ENCODE measurements at regions not wholly inside any gene's neighbourhood (a gene's known extent, or its start where the extent isn't known, plus 50 kb on each side); places are given as distances from the start of the nearest gene placed in this dataset.

GRCh38 chr5:61720829-61721228, 388.8 kb downstream of the ZSWIM6 start:
- H3K4me3 ChIP-seq (ENCODE audit: insufficient read length, low read depth) = no peak overlapping the region
- DNase-seq (ENCODE audit: low read depth, low spot score) = no peak
- no peaks in the 10 kb centered on the region for H3K4me1 ChIP-seq (ENCODE audit: insufficient read depth, insufficient read length)
- TF ChIP-seq YY1 (IDR thresholded peaks at IDR 0.05; ENCODE audit: insufficient read depth, insufficient read length) (no peak), ZNF274 (IDR thresholded peaks at IDR 0.05; ENCODE audit: low read depth, low read length) (no peak), SUZ12 (IDR thresholded peaks at IDR 0.05; ENCODE audit: extremely low read depth, insufficient read depth, insufficient read length) (no peak)
- 0 out of 2 replicates have a peak, but pooled peaks cover 6% of the 10 kb centered on the region for H3K9me3 ChIP-seq (ENCODE audit: insufficient read depth, low read length)
- H3K9ac ChIP-seq (ENCODE audit: insufficient read length, low read depth) = no peak overlapping the region
- H3K36me3 ChIP-seq (ENCODE audit: insufficient read depth, insufficient read length, low read length) = no peaks in the 10 kb centered on the region
- H3K27me3 ChIP-seq (ENCODE audit: insufficient read depth, insufficient read length) = no peaks in the 10 kb centered on the region

- Histone ChIP-seq H3K4me1 (ENCODE audit: insufficient read depth, insufficient read length) (no peaks in the 10 kb centered on the region), H3K9ac (ENCODE audit: insufficient read length, low read depth) (no peak overlapping the region), H3K27me3 (ENCODE audit: insufficient read depth, insufficient read length) (no peaks in the 10 kb centered on the region), H3K9me3 (ENCODE audit: insufficient read depth, low read length) (0 out of 2 replicates have a peak, but pooled peaks cover 6% of the 10 kb centered on the region), H3K36me3 (ENCODE audit: insufficient read depth, insufficient read length, low read length) (no peaks in the 10 kb centered on the region), H3K4me3 (ENCODE audit: insufficient read length, low read depth) (no peak overlapping the region)
- TF ChIP-seq YY1 (IDR thresholded peaks at IDR 0.05; ENCODE audit: insufficient read depth, insufficient read length) = no peak
- TF ChIP-seq SUZ12 (IDR thresholded peaks at IDR 0.05; ENCODE audit: extremely low read depth, insufficient read depth, insufficient read length) = no peak
- no peak for TF ChIP-seq ZNF274 (IDR thresholded peaks at IDR 0.05; ENCODE audit: low read depth, low read length)
- DNase-seq (ENCODE audit: low read depth, low spot score) = no peak
These were observed 392.0 kb downstream of the ZSWIM6 start for GRCh38 chr5:61724102-61724501.

GRCh38 chr5:61728287-61728686, 396.2 kb downstream of the ZSWIM6 start:
- TF ChIP-seq SUZ12 (IDR thresholded peaks at IDR 0.05; ENCODE audit: extremely low read depth, insufficient read depth, insufficient read length) (no peak), ZNF274 (IDR thresholded peaks at IDR 0.05; ENCODE audit: low read depth, low read length) (no peak), YY1 (IDR thresholded peaks at IDR 0.05; ENCODE audit: insufficient read depth, insufficient read length) (no peak)
- Histone ChIP-seq H3K9me3 (ENCODE audit: insufficient read depth, low read length) (no peaks in the 10 kb centered on the region), H3K36me3 (ENCODE audit: insufficient read depth, insufficient read length, low read length) (no peaks in the 10 kb centered on the region), H3K27me3 (ENCODE audit: insufficient read depth, insufficient read length) (no peaks in the 10 kb centered on the region), H3K4me1 (ENCODE audit: insufficient read depth, insufficient read length) (no peaks in the 10 kb centered on the region), H3K9ac (ENCODE audit: insufficient read length, low read depth) (no peak overlapping the region), H3K4me3 (ENCODE audit: insufficient read length, low read depth) (no peak overlapping the region)
- no peak for DNase-seq (ENCODE audit: low read depth, low spot score)

DNA sequence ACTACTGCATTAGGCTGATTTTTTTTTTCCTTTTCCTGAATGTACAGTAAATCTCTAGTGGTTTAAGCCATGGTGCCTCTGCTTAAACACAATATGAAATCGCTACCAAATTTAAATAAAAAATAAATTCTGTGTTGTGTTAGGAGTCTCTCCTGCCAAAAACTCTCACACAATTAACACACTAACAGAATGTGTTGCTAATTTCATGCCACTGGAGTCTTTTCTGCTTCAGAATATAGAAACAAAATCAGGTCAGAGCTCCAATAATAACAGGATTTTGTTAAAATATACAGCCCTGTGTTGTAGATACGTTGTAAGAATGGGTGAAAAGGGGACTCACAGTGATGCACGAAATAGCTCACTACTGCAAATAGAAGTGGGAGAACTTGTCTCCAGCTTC, 398.8 kb downstream of the ZSWIM6 start:
- no peak for DNase-seq (ENCODE audit: low read depth, low spot score)

GRCh38 chr5:61731267-61731945, 399.3 kb downstream of the ZSWIM6 start:
- Histone ChIP-seq H3K4me1 (ENCODE audit: insufficient read depth, insufficient read length) (no peaks in the 10 kb centered on the region), H3K36me3 (ENCODE audit: insufficient read depth, insufficient read length, low read length) (no peaks in the 10 kb centered on the region), H3K4me3 (ENCODE audit: insufficient read length, low read depth) (no peak overlapping the region), H3K27me3 (ENCODE audit: insufficient read depth, insufficient read length) (no peaks in the 10 kb centered on the region), H3K9me3 (ENCODE audit: insufficient read depth, low read length) (no peaks in the 10 kb centered on the region), H3K9ac (ENCODE audit: insufficient read length, low read depth) (no peak overlapping the region)
- no peak for DNase-seq (ENCODE audit: low read depth, low spot score)
- no peak for TF ChIP-seq ZNF274 (IDR thresholded peaks at IDR 0.05; ENCODE audit: low read depth, low read length)
- TF ChIP-seq YY1 (IDR thresholded peaks at IDR 0.05; ENCODE audit: insufficient read depth, insufficient read length) = no peak
- TF ChIP-seq SUZ12 (IDR thresholded peaks at IDR 0.05; ENCODE audit: extremely low read depth, insufficient read depth, insufficient read length) = no peak

More for the DNA sequence above, 398.8 kb downstream of the ZSWIM6 start:
- Histone ChIP-seq H3K9ac (ENCODE audit: insufficient read length, low read depth) (no peak overlapping the region), H3K9me3 (ENCODE audit: insufficient read depth, low read length) (no peaks in the 10 kb centered on the region), H3K36me3 (ENCODE audit: insufficient read depth, insufficient read length, low read length) (no peaks in the 10 kb centered on the region), H3K4me1 (ENCODE audit: insufficient read depth, insufficient read length) (no peaks in the 10 kb centered on the region), H3K4me3 (ENCODE audit: insufficient read length, low read depth) (no peak overlapping the region), H3K27me3 (ENCODE audit: insufficient read depth, insufficient read length) (no peaks in the 10 kb centered on the region)
- TF ChIP-seq ZNF274 (IDR thresholded peaks at IDR 0.05; ENCODE audit: low read depth, low read length) = no peak
- TF ChIP-seq SUZ12 (IDR thresholded peaks at IDR 0.05; ENCODE audit: extremely low read depth, insufficient read depth, insufficient read length) = no peak
- TF ChIP-seq YY1 (IDR thresholded peaks at IDR 0.05; ENCODE audit: insufficient read depth, insufficient read length) = no peak

- TF ChIP-seq ZNF274 (IDR thresholded peaks at IDR 0.05; ENCODE audit: low read depth, low read length) = no peak
- TF ChIP-seq SUZ12 (IDR thresholded peaks at IDR 0.05; ENCODE audit: extremely low read depth, insufficient read depth, insufficient read length) = no peak
- no peak for TF ChIP-seq YY1 (IDR thresholded peaks at IDR 0.05; ENCODE audit: insufficient read depth, insufficient read length)
- H3K27me3 ChIP-seq (ENCODE audit: insufficient read depth, insufficient read length) = no peaks in the 10 kb centered on the region
- H3K9me3 ChIP-seq (ENCODE audit: insufficient read depth, low read length) = no peaks in the 10 kb centered on the region
- H3K36me3 ChIP-seq (ENCODE audit: insufficient read depth, insufficient read length, low read length) = no peaks in the 10 kb centered on the region
- H3K4me1 ChIP-seq (ENCODE audit: insufficient read depth, insufficient read length) = no peaks in the 10 kb centered on the region
- no peak overlapping the region for H3K4me3 ChIP-seq (ENCODE audit: insufficient read length, low read depth)
- no peak for DNase-seq (ENCODE audit: low read depth, low spot score)
- no peak overlapping the region for H3K9ac ChIP-seq (ENCODE audit: insufficient read length, low read depth)
These were observed 399.9 kb downstream of the ZSWIM6 start for GRCh38 chr5:61731946-61732314.

GRCh38 chr5:61732369-61732768, 400.3 kb downstream of the ZSWIM6 start:
- DNase-seq (ENCODE audit: low read depth, low spot score) = no peak
- Histone ChIP-seq H3K9ac (ENCODE audit: insufficient read length, low read depth) (no peak overlapping the region), H3K9me3 (ENCODE audit: insufficient read depth, low read length) (no peaks in the 10 kb centered on the region), H3K36me3 (ENCODE audit: insufficient read depth, insufficient read length, low read length) (no peaks in the 10 kb centered on the region), H3K4me3 (ENCODE audit: insufficient read length, low read depth) (no peak overlapping the region), H3K27me3 (ENCODE audit: insufficient read depth, insufficient read length) (no peaks in the 10 kb centered on the region), H3K4me1 (ENCODE audit: insufficient read depth, insufficient read length) (no peaks in the 10 kb centered on the region)
- no peak for TF ChIP-seq SUZ12 (IDR thresholded peaks at IDR 0.05; ENCODE audit: extremely low read depth, insufficient read depth, insufficient read length)
- TF ChIP-seq ZNF274 (IDR thresholded peaks at IDR 0.05; ENCODE audit: low read depth, low read length) = no peak

Measured in NT2/D1 (cell line).